ENCODE measurements at regions not wholly inside any gene's neighbourhood (a gene's known extent, or its start where the extent isn't known, plus 50 kb on each side); places are given as distances from the start of the nearest gene placed in this dataset.

DNA sequence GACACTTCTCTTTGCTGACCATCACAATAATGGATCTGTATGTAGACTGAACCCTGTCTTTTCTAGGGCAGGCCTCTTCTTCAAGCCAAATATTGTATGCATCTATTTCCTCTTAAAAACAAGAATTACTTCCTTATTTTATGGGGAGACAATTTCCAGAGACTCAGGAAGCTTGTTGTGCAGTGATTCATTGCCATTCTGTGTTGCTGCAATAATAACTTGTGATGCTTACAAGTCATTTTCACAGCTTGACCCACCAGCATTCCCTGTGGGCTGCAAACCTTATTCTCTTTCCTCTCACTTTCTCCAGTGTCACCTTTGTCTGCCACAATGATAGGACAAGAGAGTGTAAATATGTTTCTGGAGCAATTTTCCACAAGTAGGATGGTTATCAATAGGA is 276.7 kb upstream of the SGO1 start:
- Histone ChIP-seq H3K4me3 (replicated peaks in 1 of 4; ENCODE audit: control extremely low read depth in 1 of 4, insufficient read depth in 1 of 4, low read depth in 3 of 4, low read length in 4 of 4) (no peak overlapping the region), H3K79me2 (ENCODE audit: control insufficient read depth, insufficient read depth, low read length) (no peaks in the 10 kb centered on the region), H3K4me2 (ENCODE audit: extremely low read depth, insufficient read depth, low read length) (no peak overlapping the region), H3K36me3 (ENCODE audit: control insufficient read depth, insufficient read depth, low read length) (no peaks in the 10 kb centered on the region), H2AFZ (ENCODE audit: low read length) (no peak overlapping the region), H3K27me3 (ENCODE audit: control insufficient read depth, insufficient read depth, low read length) (no peaks in the 10 kb centered on the region), H3K4me1 (ENCODE audit: control insufficient read depth, extremely low read depth, insufficient read depth, low read length) (no peaks in the 10 kb centered on the region), H3K27ac (ENCODE audit: insufficient read depth, low read length) (no peak overlapping the region), H4K20me1 (ENCODE audit: control insufficient read depth, extremely low read depth, insufficient read depth, low read length) (no peaks in the 10 kb centered on the region), H3K9me3 (ENCODE audit: control insufficient read depth, insufficient read depth, low read depth, low read length) (no peaks in the 10 kb centered on the region), H3K9ac (ENCODE audit: insufficient read depth, low read length) (no peak overlapping the region)
- no peak for TF ChIP-seq EZH2 (IDR thresholded peaks at IDR 0.05; ENCODE audit: low read length, missing control alignments)
- TF ChIP-seq, protein P1, sequence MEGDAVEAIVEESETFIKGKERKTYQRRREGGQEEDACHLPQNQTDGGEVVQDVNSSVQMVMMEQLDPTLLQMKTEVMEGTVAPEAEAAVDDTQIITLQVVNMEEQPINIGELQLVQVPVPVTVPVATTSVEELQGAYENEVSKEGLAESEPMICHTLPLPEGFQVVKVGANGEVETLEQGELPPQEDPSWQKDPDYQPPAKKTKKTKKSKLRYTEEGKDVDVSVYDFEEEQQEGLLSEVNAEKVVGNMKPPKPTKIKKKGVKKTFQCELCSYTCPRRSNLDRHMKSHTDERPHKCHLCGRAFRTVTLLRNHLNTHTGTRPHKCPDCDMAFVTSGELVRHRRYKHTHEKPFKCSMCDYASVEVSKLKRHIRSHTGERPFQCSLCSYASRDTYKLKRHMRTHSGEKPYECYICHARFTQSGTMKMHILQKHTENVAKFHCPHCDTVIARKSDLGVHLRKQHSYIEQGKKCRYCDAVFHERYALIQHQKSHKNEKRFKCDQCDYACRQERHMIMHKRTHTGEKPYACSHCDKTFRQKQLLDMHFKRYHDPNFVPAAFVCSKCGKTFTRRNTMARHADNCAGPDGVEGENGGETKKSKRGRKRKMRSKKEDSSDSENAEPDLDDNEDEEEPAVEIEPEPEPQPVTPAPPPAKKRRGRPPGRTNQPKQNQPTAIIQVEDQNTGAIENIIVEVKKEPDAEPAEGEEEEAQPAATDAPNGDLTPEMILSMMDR (conservative IDR thresholded peaks at IDR 0.05 in 1 of 2, IDR thresholded peaks at IDR 0.05 in 1 of 2; ENCODE audit: low read depth in 1 of 2, low read length in 2 of 2): no peak
- no peak for DNase-seq (ENCODE audit: low read depth in 2 of 2)

- no peak for TF ChIP-seq EZH2 (IDR thresholded peaks at IDR 0.05; ENCODE audit: low read length, missing control alignments)
- TF ChIP-seq, protein P1 (conservative IDR thresholded peaks at IDR 0.05 in 1 of 2, IDR thresholded peaks at IDR 0.05 in 1 of 2; ENCODE audit: low read depth in 1 of 2, low read length in 2 of 2): no peak
- Histone ChIP-seq H3K9ac (ENCODE audit: insufficient read depth, low read length) (no peak overlapping the region), H3K9me3 (ENCODE audit: control insufficient read depth, insufficient read depth, low read depth, low read length) (no peaks in the 10 kb centered on the region), H2AFZ (ENCODE audit: low read length) (no peak overlapping the region), H3K79me2 (ENCODE audit: control insufficient read depth, insufficient read depth, low read length) (no peaks in the 10 kb centered on the region), H3K4me1 (ENCODE audit: control insufficient read depth, extremely low read depth, insufficient read depth, low read length) (no peaks in the 10 kb centered on the region), H3K4me3 (replicated peaks in 1 of 4; ENCODE audit: control extremely low read depth in 1 of 4, insufficient read depth in 1 of 4, low read depth in 3 of 4, low read length in 4 of 4) (no peak overlapping the region), H4K20me1 (ENCODE audit: control insufficient read depth, extremely low read depth, insufficient read depth, low read length) (no peaks in the 10 kb centered on the region), H3K36me3 (ENCODE audit: control insufficient read depth, insufficient read depth, low read length) (no peaks in the 10 kb centered on the region), H3K27me3 (ENCODE audit: control insufficient read depth, insufficient read depth, low read length) (no peaks in the 10 kb centered on the region), H3K27ac (ENCODE audit: insufficient read depth, low read length) (no peak overlapping the region), H3K4me2 (ENCODE audit: extremely low read depth, insufficient read depth, low read length) (no peak overlapping the region)
- no peak for DNase-seq (ENCODE audit: low read depth in 2 of 2)
Observed at GRCh38 chr3:20462226-20462625, 276.2 kb upstream of the SGO1 start.

GRCh38 chr3:20458994-20459716 is 273.1 kb upstream of the SGO1 start:
- H3K4me3 ChIP-seq (replicated peaks in 1 of 4; ENCODE audit: control extremely low read depth in 1 of 4, insufficient read depth in 1 of 4, low read depth in 3 of 4, low read length in 4 of 4): no peak overlapping the region

More at GRCh38 chr3:20458994-20459716, 273.1 kb upstream of the SGO1 start:
- peak in 1 of 2 donors; percentile 1 for DNase-seq (ENCODE audit: low read depth in 2 of 2)
- H3K36me3 ChIP-seq (ENCODE audit: control insufficient read depth, insufficient read depth, low read length): no peaks in the 10 kb centered on the region
- H3K9me3 ChIP-seq (ENCODE audit: control insufficient read depth, insufficient read depth, low read depth, low read length): no peaks in the 10 kb centered on the region
- H3K27ac ChIP-seq (ENCODE audit: insufficient read depth, low read length): no peak overlapping the region
- TF ChIP-seq, protein P1 (conservative IDR thresholded peaks at IDR 0.05 in 1 of 2, IDR thresholded peaks at IDR 0.05 in 1 of 2; ENCODE audit: low read depth in 1 of 2, low read length in 2 of 2): no peak
- TF ChIP-seq EZH2 (IDR thresholded peaks at IDR 0.05; ENCODE audit: low read length, missing control alignments): no peak
- H3K27me3 ChIP-seq (ENCODE audit: control insufficient read depth, insufficient read depth, low read length): no peaks in the 10 kb centered on the region
- H3K79me2 ChIP-seq (ENCODE audit: control insufficient read depth, insufficient read depth, low read length): no peaks in the 10 kb centered on the region
- no peaks in the 10 kb centered on the region for H4K20me1 ChIP-seq (ENCODE audit: control insufficient read depth, extremely low read depth, insufficient read depth, low read length)
- H3K9ac ChIP-seq (ENCODE audit: insufficient read depth, low read length): no peak overlapping the region
- no peak overlapping the region for H2AFZ ChIP-seq (ENCODE audit: low read length)
- no peak overlapping the region for H3K4me2 ChIP-seq (ENCODE audit: extremely low read depth, insufficient read depth, low read length)
- H3K4me1 ChIP-seq (ENCODE audit: control insufficient read depth, extremely low read depth, insufficient read depth, low read length): no peaks in the 10 kb centered on the region

All from fibroblast of lung (primary cell).